AG10803 (cell line): ENCODE measurements at regions not wholly inside any gene's neighbourhood (a gene's known extent, or its start where the extent isn't known, plus 50 kb on each side); places are given as distances from the start of the nearest gene placed in this dataset.
A peak's percentile ranks its signal among the peaks of the same experiment; 100 is the strongest.

Experiments
- DNase-seq: peaks from one replicate; pipeline ENCODE4 v3.0.0; 2010; ENCODE audit warnings: low read depth
- H3K4me3 ChIP-seq: 2 replicates; pipeline ENCODE4 v1.5.1; 2011; ENCODE audit warnings: mild to moderate bottlenecking, low read length, control low read depth
- CTCF ChIP-seq: conservative IDR thresholded peaks from 2 replicates; pipeline ENCODE4 v1.5.1; 2011; ENCODE audit warnings: mild to moderate bottlenecking, low read length, control low read depth, inconsistent platforms

DNA sequence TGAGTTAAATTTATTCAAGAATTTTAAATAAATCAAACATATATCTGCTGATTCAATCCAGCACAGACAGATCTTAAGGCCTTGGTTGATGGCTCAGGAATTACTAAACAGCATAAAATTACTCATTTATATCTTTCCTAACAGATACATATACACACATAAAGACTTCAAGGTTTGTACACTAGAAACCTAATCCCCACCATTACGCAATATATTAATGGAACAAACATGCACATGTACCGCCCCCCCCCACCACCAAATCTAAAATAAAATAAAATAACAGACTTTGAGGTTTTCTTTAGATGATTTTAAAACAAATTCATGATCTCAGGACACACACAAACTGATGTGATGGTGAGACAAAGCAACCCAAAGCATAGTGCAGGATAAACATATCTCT is 333.9 kb upstream of the DDX53 start:
- no peak for TF ChIP-seq CTCF
- no peak for DNase-seq
- H3K4me3 ChIP-seq: no peak overlapping the region

- TF ChIP-seq CTCF: peak; percentile 8; the same call in 1 of the 2 replicates
- DNase-seq: no peak
- H3K4me3 ChIP-seq: no peak overlapping the region
These were observed 333.3 kb upstream of the DDX53 start for GRCh38 chrX:22666441-22666840.

GRCh38 chrX:22674932-22675331 is 324.8 kb upstream of the DDX53 start:
- DNase-seq: no peak
- no peak overlapping the region for H3K4me3 ChIP-seq

GRCh38 chrX:22686138-22686541 is 313.6 kb upstream of the DDX53 start:
- H3K4me3 ChIP-seq: no peak overlapping the region
- peak; percentile 22 for DNase-seq
- TF ChIP-seq CTCF: no peak

More at GRCh38 chrX:22674932-22675331, 324.8 kb upstream of the DDX53 start:
- TF ChIP-seq CTCF: no peak

DNA sequence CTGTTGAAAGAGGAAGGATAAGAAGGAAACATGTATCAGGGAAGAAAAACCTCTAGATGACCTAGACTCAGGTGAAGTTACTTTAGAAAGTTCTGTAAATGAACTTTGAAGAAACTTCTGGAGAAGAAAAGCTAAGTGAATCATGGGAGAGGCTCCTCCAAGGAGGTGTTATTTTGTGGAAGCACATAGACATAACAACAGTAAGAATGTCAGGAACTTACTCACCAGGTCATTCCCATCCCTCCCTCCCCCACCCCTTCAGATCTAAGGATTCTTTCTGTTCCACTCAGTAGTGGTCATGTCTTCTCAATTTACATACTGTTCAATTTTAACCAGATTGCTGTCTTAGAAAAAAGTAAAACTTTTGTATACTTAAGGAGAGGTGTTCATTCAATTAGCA is 310.5 kb upstream of the DDX53 start:
- H3K4me3 ChIP-seq: no peak overlapping the region
- DNase-seq: peak; percentile 15
- no peak for TF ChIP-seq CTCF

DNA sequence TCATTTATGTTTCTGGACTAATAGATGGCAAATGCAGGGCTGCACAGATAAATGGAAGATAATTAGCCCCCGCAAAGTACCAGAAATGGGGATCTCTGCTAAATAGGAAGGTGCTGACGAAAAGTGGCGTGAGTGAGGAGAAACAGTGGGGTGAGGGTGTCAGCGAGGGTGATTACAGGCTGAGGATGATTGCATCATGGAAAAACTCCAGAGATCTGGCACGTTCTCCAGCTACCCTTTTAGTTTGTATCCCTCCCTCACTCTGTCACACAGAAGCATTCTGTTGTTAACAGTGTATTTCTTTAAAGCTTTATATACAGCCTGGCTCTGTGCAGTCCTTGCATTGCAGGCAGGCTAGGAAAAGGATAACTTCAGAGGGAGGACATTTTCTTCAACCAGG is 309.6 kb upstream of the DDX53 start:
- no peak for DNase-seq
- TF ChIP-seq CTCF: no peak
- H3K4me3 ChIP-seq: no peak overlapping the region

DNA sequence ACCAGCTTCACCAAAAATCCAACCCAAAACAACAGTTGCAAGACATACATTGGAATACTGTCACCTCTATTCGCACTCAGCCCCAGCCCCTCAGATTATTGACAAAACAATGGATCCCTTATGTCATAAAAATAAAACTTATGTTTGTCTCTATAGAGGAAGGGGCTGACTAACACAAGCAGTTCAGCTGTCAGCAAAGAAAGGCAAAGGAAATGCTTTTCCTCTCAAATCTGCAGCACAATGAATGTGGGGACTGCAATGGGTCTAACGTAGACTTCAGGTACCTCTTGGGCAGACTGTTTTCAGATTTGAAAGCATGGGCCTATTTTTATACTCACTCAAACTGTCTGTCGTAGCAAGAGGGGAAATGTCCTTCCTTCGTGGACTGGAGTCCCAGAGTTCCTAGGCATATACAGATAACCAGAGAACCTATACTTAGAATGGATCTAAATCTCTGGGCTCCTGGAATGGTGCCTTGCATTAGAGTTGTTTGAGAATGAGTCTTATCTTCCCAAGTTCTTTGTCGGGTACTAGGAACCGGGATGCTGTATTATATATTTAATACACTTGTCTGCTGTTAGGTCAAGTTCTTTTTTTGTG is 307.7 kb upstream of the DDX53 start:
- no peak for DNase-seq
- H3K4me3 ChIP-seq: no peak overlapping the region
- no peak for TF ChIP-seq CTCF
